Loucy (cell line): ENCODE measurements at regions not wholly inside any gene's neighbourhood (a gene's known extent, or its start where the extent isn't known, plus 50 kb on each side); places are given as distances from the start of the nearest gene placed in this dataset.
"Not testable (repeated sequence)": the region's sequence is repeated elsewhere in the genome, so short reads cannot be mapped to it uniquely, and the experiment has no call there.

ENCODE experiments used
- CTCF ChIP-seq: fragments of 200-600 bp; sonication (generic); conservative IDR thresholded peaks from 2 replicates; pipeline ENCODE4 v1.5.1; 2014; ENCODE audit warnings: mild to moderate bottlenecking, antibody characterized with exemption, low read length
- EZH2phosphoT487 ChIP-seq: fragments of 200-600 bp; IDR thresholded peaks from 2 replicates; pipeline ENCODE4 v1.6.1; 2018; ENCODE audit warnings: antibody characterized with exemption, mild to moderate bottlenecking, moderate library complexity, borderline replicate concordance

- TF ChIP-seq CTCF, EZH2phosphoT487: not testable (repeated sequence)
Observed at GRCh38 chr10:118976219-118976618, 53.3 kb upstream of the NANOS1 start.
